Activated T-helper 9 cell treated with anti-CD3 and anti-CD28 coated beads, Interleukin-2, amount 50 U/mL, for 16 hours (primary cell): ENCODE measurements at regions not wholly inside any gene's neighbourhood (a gene's known extent, or its start where the extent isn't known, plus 50 kb on each side); places are given as distances from the start of the nearest gene placed in this dataset.

Experiments
- DNase-seq: peaks from one replicate; pipeline ENCODE4 v3.0.0-alpha.2; 2020; ENCODE audit warnings: low read depth

DNA sequence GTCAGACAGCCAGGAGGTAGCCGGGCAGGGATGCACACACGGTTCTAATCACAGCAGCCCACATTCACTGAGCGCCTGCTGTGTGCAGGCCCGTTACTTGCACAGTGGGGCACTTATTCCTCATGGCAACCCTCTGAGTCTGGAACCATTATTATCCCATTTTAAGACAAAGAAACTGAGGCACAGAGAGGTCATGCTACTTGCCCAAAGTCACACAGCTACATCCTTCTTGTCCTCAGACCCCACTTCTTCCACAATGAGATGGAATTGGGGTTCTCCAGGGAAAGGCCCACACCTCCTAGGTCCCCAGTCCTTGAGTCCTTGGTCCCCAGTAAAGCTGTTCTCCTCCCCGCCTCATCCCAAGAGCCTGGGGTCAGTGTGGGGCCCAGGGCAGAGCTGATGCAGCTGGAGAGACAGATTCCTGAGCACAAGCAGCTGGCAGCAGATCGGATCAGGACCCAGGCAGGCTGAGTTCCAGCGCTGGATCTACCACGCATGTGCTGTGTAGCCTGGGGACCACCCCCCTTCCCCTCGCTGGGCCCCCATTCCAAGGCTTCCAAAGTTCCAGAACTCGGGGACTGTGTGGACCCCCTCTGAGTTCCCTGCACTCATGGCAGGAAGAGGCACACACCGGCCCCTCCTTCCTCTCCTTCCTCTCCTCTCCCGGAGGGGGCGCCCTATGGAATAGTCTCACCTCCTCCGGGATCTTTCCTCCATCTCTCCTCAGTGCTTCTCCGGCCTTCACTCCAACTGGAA is 393.4 kb downstream of the MATN1 start:
- DNase-seq: no peak

DNA sequence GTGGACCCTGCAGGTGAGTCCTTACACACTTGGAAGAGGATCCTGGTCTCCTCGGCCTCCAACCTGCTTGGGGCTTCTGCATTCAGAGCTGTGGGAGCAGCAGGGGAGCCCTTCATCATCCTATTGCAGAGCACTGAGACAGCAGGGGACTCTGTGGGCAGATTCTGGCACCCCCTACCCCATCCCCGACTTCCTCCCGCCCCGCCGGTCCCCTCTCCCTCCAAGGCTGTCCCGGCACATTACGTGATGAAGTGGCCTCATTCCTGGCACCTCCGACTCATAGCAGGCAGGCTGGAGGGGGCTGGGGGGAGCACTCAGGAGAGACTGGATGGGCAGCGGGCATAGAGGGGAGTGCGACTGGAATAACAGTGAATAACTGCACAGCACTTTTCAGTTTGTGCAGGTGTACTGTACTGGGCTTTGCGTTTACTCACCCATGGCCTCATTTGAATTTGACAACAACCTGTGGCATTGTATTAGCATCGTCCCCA is 394.1 kb downstream of the MATN1 start:
- DNase-seq: no peak

DNA sequence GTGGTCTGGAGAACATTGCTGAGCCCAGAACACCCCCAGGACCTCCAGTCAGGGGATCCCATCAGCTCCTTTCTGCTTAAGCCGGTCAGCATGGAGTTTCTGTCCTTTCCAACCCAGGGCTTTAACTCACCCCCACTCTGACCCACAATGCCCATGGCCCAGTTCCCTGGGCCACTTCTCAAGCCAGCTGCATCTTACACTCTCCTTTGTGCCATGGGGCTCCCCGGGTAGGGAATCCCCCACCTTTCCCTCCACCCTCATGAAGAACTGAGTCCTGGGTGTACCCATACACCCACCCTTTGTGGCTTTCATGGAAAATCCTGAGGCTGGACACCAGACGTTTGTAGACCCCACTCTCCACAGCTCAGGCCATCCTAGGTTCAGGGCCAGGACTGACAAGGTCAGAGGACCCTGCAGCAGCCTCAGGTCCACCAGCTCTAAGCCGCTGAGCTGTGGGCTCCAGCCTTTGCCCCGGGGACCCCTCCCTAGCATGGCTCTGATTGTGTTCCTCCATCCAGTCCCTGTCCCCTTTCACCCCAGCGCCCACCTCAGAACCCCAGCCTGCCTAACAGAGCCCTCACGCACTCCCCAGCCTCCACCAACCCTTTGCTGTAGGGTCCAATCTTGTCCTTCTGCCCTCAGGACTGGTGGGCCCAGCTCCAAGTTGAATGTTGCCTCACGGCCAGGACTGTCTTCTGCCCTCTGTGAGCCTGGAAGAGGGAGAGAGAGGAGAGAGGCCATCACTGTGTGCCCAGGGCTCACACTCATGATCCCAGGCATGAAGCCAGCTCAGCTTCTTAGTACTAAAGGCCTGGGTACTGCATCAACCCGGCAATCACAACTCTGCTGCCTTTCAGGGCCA is 394.8 kb downstream of the MATN1 start:
- no peak for DNase-seq

DNA sequence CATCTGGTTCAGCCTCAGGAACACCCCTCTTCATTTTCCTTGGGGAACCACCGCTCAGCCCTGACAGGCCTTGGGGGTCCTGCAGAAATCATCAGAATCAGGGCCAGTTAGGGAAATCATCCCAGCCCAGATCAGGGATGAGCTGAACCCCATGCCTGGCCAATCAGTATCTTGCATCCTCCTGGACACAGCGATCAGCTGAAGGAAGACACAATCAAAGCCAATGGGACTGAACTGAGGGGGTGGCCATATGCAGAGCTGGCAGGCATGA is 395.4 kb downstream of the MATN1 start:
- no peak for DNase-seq

DNA sequence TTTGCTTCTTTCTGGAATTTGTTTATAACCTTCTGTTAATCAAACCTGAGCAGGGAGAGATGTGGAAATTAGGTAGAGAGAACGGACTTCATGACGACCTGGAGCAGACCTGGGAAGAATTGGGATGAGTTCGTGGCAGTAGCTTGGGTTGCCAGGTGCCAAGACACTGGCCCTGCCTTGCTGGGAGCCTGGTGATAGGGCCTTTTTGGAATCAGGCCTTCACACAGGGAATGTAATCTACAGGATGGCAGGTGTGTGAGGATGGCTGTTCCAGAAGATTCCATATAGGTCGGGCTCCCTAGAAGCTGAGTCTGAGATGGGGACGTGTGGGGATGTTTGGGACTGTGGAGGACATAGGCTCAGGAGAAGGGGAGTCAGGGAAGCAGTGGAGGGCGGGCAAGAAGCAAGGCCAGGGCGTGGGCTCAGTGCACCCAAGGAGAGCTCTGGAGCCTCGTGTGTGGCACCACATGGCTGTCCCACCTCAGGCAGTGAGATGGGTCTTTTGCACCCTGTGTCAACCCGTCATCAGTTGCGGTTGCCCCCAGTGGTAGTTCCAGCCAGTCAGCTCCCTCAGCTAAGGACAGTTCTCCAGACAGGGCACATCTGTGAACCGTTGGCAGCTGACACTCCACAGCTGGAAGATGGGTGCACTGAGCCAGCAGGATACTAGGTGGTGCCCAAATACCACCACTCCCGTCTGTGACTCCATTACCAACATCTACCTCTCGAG is 395.9 kb downstream of the MATN1 start:
- no peak for DNase-seq

DNA sequence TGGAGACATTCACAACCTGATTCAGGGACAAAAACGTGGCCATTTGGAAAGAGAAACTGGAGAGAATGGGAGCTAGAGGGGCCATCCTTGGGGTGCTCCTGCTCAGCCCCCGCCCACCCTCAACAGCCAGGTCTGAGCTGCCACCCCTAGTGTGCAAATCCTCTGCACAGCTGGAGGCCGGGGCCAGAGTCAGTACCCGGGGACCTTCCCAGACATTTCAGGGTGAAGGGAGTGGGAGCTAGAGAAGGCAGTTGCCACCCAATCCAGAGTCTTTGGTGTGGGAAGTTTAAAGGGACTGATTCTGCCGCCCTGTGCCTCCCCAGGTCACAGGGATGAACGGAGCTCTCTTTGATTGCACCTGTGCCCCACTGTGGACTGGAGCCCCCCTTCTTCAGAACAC is 397.4 kb downstream of the MATN1 start:
- DNase-seq: no peak

DNA sequence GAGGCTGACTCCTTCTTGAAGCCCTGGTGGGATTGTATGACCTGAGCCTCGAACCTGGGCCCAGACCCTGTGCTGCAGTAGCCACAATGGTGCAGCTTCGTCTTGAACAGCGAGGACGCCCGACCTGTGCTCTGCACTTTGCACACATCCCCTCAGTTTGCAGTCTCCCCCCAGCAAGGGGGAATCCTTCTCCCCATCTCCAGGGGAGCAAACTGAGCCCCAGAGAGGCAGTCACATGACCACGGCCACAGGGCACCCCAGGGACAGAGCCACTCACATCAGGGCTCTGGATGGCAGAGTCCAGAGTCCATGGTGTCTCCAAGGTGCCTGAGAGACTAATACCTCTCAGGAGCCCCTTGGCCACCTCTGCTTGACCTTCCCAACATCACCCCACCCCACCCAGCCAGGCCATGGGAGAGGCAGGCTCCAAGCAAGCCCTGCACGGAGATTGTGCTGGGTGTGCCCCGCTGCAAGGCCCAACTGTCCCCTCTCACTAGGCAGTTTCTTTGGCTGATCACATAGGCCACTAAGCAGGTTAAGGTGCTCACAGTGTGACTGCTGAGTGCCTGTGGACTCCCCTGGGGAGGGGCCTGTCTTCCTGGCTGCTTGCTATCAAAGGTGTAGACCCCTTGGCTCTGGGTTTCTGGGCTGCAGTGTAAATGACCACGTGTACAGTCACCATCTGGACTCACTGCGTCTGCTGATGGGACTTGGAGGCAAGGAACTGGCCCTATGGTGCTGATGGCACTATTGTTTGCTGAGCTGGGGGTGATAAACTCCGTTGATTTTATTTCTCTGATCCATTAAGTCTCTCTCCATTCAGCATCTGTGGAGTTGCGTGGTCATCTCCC is 398.1 kb downstream of the MATN1 start:
- DNase-seq: no peak

DNA sequence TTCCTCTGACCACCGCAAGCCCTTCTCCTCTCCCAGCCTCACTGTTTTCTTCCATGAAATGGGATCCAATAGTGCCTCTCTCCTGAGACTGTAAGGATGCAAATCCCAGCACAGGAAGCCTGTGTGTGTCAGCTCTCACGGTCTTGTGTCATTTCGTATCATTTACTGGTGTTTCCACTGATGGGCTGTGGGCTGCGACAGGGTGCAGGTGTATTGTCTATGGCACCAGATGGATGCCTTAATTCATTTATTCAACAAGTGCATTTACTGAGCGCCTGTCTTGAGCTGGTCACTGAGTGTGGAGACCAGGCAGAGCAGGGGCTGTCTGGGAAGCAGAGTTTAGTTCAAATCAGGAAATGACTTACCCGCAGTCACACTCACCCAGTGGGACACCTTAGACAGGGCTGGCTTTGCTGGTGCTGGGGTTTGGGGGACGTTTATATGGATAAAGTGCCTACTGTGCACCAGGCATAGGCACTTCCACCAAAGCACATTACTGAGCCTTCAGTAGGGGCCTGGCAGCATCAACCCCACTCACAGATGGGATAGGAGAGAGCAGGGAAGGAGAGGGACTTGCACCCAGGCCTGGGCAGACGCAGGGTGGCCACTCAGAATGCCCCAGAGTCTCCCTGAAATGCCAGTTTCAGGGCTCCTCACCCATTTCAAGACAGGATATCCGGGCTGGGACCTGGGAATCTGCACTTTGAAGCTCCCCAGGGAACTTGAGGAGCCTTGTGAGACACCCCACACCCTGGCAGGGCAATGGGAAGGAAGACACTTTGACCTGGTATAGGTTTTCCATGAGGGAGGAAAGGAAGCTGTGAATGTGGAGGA is 398.9 kb downstream of the MATN1 start:
- no peak for DNase-seq

DNA sequence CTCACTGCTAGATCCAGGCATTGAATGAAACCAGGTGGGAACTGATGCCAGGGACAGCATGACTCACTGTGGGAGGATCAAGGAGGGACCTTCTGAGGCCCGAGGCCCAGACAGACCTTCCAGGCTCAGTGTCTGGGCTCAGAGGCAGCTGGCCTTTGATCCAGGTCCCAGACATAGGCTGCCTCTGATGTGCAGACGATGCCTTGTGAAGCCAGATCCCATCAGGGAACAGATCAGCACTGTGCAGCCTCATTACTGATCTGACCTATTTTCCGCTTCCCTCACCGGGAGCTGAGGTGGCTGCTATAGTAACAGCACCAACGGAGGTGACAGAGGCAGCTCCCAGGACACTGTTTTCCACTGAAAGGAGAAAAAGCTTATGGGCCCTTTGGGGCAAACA is 399.5 kb downstream of the MATN1 start:
- no peak for DNase-seq

DNA sequence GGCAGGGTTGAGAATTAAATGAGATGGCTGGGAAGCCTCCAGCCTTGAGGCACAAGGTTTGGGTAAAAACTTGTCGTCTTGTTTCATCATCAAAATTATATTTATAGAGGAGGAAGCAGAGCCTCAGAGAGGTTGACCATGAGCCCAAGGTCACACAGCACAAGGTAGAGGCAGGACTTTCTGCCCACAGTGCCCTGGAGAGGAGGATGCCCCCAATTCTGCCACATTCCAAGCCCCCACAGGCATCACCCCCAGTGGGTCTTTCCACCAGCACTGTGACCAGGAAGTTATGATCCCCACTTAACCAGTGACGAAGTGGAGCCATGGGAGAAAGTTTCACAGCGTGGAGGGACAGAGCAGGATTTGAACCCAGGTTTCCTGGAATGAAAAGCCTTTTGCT is 400.0 kb downstream of the MATN1 start:
- no peak for DNase-seq

DNA sequence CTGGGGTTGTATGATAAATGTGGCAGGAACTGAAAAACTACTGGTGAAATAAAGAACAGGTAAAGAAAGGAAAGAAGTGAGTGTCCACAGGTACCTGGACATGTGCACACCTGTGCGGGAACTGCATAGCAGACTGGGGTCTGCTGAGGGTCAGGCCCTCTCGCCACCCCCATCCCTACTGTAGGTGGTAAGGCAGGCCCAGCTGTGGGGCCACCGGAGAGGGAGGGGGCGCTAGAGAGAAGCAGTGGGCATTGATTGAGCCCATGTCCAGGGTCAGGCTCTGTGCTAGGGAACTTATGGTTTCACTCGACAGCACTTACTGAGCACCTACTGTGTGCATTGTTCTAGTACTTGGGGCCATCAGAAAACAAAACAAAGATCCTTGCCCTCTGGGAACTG is 400.5 kb downstream of the MATN1 start:
- no peak for DNase-seq

DNA sequence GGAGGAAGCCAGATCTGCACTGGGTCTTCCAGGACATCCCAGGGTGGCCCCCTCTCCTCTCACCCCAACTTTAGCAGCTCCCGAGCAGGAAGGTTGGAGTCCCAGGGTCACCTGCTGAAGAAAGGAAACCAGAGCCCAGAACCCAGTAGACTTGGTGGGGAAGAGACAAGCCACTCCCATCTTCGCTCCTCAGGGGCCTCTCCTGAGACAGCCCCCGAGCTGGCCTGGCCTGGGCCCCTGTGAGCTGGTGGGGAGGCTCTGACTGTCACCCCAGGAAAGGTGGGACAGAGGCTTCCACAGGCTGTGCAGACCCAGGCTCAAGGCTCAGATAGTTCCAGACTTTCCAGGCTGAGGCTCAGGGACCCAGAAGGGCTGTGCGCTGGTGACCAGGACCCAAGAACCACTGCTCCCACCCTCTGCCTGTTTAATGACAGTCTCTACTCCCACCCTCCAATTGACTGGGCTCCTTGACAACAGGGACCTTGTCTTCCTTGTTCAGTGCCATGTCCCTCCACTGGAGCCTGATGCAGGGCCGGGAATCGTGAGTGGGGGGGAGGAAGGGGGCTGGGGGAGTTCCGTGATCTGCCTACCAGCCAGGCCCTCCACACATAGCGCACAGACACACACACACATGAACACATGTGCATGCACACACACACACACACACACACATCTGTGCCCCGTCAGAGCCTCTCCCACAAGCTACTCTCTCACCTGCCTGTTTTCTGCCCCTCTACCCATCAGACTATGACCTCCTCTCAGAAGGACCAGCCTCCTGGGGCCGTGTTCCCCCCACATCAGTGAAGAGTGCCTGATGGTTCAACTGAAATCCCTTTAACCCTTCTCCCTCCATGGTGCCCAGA is 401.2 kb downstream of the MATN1 start:
- DNase-seq: no peak

DNA sequence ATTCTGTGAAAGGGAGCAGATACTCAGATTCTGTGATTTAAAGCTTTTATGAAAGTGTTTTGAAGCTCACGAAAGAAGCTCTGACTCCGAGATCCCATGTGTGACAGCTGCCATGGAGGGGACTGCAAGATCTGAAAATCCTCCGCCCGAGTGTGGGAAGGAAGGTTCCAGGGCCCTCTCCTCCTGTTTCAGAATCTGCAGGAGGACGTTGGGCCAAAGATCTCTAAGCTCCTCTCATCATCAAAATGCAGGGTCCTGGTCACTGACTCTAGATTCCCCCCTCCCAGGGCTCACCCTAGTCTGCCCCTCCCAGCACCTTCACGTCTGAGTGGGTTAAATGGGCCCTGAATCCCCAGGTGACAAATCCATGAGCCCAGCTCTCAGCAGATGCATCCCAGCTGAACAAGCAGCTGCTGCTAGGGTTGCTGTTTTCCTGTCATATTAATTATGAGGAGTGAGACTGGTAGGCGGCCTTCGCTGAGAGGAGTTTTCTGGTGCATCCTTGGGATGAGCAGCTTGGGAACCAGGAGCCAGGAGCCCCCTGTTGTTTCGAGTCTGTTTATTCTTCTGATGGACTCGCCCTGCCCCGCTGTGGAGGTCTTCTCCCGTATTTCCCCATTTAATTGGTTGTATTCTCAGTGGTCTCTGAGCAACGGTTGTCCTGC is 402.0 kb downstream of the MATN1 start:
- no peak for DNase-seq

DNA sequence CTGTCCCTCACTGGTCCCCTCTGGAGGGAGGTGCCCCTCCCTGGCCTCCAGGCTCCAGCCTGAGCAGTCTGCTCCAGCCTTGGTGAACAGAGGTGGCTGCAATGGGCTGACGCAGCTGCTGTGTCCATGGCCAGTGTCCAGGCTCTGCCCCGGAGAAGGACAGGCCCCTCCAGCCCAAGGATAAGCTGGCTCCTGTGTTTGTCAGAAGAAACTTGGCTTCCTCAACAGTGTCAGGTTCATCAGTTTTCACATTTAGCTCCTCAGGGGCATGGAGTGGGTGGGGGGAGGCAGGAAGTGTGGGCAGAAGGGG is 402.8 kb downstream of the MATN1 start:
- no peak for DNase-seq

DNA sequence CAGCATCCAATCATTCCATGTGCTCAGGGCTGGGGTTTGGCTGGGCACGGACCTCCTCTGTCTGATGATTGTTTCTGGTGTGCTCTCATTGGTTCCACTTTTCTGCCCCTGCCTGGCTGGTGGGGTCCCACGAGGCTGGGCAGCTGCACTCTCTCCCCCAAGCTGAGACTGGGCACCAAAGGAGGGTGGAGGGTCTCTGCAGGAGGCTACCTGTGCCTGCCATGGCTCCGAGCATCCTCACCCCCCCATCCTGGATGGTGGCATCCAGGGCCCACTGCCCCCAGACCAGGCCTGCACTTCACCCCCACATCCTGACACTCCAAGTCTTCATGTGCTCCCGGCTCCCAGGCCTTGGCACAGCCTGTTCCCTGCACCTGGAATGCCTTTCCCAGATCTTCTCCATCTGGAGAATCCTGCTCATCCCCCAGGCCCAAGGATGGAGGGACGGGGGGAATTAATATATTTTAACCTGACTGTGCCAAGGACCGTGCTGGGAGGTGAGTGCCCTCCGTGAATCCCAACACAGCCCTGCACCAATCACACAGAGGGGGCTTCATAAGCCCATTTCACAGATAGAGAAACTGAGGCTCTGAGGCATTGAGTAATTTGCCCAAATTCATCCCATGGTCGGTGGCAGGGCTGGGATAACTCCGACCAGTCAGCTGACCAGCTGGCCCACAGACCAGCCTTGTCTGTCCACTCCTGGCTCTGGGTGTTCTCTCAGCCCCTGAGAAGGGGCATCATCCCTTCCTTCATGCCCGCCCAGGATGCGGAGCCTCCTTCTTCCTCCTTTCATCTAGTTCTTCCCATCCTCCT is 403.4 kb downstream of the MATN1 start:
- DNase-seq: no peak

DNA sequence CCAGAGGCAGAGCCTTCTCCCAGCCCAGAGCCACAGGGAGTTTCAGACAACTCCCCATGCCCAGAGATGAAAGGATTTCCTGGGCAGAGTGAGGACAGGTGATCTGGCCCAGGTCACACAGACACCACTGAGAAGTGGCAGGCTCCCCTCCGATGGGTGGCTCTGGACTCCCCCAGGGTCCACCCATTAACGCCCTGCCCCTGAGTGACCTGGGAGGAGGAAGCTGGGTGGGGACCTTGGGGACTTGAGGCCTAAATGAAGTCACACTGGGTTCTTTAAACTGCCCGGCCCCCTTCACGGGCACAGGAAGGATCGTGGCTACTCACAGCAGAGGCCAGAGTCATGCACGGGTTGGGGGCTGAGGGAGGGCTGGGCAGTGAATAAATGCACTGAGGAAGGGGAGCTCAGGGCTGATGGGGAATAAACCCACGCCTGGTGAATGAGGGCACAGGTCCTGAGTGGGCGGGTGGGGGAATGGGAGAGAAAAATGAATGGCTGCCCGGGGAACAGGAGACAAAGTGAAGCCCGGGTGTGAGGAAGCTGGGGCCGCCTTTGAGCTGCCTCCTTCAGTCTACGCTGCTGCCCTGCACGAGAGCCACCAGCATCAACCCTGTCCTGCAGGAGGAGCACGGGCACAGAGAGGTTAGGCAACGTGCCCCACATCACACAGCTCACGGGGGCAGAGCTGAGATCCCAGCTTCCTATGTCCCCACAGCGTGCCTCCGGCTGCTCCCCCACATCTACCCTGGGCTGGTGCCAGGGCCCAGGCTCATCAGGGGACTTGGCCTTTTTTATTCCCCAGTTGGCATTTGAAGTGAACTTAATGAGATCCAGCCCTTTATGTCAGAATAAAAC is 404.3 kb downstream of the MATN1 start:
- DNase-seq: no peak

DNA sequence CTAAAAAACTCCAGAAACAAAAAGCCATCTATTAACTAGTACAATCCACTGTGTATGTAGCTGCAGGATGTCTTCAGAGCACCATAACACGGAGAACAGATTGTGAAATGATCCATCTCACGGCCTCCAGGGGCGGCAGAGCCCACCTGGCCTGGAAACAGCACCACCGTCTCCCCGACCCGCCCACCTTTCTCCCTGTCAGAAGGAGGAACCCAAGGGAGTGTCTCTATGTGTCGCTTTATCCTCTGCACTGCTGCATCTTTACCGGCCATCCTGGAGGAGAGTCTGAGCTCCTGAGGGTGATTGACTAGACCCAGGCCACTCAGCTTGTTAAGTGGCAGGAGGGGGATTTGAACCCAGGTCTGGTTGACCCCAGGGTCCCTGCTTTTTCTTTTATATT is 405.0 kb downstream of the MATN1 start:
- DNase-seq: no peak

DNA sequence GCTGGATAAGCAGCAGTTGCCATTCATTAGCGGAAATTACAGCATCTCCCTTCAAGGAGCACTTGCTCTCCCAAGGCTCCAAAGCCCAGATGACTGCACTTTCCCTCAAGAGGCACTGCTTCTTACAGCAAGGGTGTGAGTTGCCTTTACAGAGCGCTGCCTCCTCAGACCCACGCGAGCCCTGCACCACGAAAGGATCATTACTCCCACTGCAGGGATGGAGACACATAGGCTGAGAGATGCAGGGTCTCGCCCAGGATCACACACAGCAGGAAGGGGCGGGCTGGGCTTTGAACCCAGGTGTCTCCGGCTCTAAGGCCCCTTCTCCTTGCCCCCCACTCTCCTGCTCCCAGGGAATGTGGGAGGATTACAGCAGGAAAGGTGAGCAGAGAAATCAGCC is 405.5 kb downstream of the MATN1 start:
- DNase-seq: no peak
